Esophagus muscularis mucosa (tissue), 4 donors: ENCODE measurements at regions not wholly inside any gene's neighbourhood (a gene's known extent, or its start where the extent isn't known, plus 50 kb on each side); places are given as distances from the start of the nearest gene placed in this dataset.

Experiments used
- EP300 ChIP-seq: sonication (generic); formaldehyde crosslinking; IDR thresholded peaks from one replicate; pipeline ENCODE4 v1.6.1; 2017; ENCODE audit warnings: antibody characterized with exemption
- POLR2AphosphoS5 ChIP-seq, 2 donors: sonication (generic); formaldehyde crosslinking; IDR thresholded peaks; one replicate each; pipeline ENCODE4 v1.6.1; 2017; ENCODE audit warnings: antibody characterized with exemption in 2 of 2
- TF ChIP-seq, protein P1 (sequence below), 3 experiments: fragments of 200-600 bp in 2 of 3; fragments of 450-650 bp in 1 of 3; sonication (generic) in 2 of 3; IDR thresholded peaks; one replicate each; pipeline ENCODE4 v1.5.1; 2017 to 2019; ENCODE audit warnings: antibody characterized with exemption in 3 of 3, mild to moderate bottlenecking in 2 of 3, moderate library complexity in 1 of 3

DNA sequence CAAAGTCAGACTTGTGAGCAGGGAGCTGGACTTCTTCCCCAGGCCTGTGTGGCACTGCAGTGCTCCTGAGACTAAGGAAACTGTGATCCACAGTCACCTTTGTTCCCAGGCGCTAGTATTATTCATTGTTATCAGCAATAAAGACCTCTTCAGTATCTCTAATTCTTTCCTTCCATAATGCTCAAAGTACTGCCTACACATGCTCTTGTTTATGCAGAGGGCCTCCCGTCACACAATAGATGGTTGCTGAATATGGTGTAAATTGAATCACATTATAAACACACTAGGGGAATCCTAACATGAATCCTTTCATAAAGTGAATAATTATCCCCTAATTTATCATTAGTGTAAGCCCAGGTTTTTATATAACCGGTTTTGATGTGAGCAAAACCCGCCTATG, 493.3 kb downstream of the BUD13 start:
- TF ChIP-seq, protein P1, sequence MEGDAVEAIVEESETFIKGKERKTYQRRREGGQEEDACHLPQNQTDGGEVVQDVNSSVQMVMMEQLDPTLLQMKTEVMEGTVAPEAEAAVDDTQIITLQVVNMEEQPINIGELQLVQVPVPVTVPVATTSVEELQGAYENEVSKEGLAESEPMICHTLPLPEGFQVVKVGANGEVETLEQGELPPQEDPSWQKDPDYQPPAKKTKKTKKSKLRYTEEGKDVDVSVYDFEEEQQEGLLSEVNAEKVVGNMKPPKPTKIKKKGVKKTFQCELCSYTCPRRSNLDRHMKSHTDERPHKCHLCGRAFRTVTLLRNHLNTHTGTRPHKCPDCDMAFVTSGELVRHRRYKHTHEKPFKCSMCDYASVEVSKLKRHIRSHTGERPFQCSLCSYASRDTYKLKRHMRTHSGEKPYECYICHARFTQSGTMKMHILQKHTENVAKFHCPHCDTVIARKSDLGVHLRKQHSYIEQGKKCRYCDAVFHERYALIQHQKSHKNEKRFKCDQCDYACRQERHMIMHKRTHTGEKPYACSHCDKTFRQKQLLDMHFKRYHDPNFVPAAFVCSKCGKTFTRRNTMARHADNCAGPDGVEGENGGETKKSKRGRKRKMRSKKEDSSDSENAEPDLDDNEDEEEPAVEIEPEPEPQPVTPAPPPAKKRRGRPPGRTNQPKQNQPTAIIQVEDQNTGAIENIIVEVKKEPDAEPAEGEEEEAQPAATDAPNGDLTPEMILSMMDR (IDR thresholded peaks at IDR 0.05): no peak
- TF ChIP-seq POLR2AphosphoS5 (IDR thresholded peaks at IDR 0.05) (no peak), EP300 (no peak)
